Natural killer cell (primary cell): ENCODE measurements at regions not wholly inside any gene's neighbourhood (a gene's known extent, or its start where the extent isn't known, plus 50 kb on each side); places are given as distances from the start of the nearest gene placed in this dataset.

ENCODE experiments used
- ATAC-seq, 3 donors: fragments of 150-1000 bp in 2 of 3; fragments of 200-7000 bp in 1 of 3; cut with Tn5 transposase; 1 replicate in 1 of 3; 2 replicates in 2 of 3; pipeline ENCODE4 v1.10.0; 2021; ENCODE audit warnings: mild to moderate bottlenecking in 2 of 3, moderate library complexity in 2 of 3
- DNase-seq, 2 donors: peaks; one replicate each; pipeline versions ENCODE4 v3.0.0 to v3.0.0-alpha.2; 2013 to 2021; ENCODE audit warnings: mixed read lengths in 1 of 2
- H3K27ac ChIP-seq: one replicate; pipeline ENCODE4 v1.5.1; 2013; ENCODE audit warnings: mild to moderate bottlenecking, low read length
- H3K27me3 ChIP-seq: one replicate; pipeline ENCODE4 v1.6.1; 2013; ENCODE audit warnings: low read length; ENCODE audit not compliant: control insufficient read depth, insufficient read depth
- H3K36me3 ChIP-seq: one replicate; pipeline ENCODE4 v1.6.1; 2013; ENCODE audit warnings: low read length; ENCODE audit not compliant: control insufficient read depth, insufficient read depth
- H3K4me1 ChIP-seq: one replicate; pipeline ENCODE4 v1.6.1; 2013; ENCODE audit warnings: low read length; ENCODE audit not compliant: control insufficient read depth, insufficient read depth
- H3K4me3 ChIP-seq: one replicate; pipeline ENCODE4 v1.5.1; 2013; ENCODE audit warnings: low read length
- H3K9me3 ChIP-seq: one replicate; pipeline ENCODE4 v1.6.1; 2013; ENCODE audit warnings: low read length; ENCODE audit not compliant: control insufficient read depth, insufficient read depth
- H3K27ac Mint-ChIP-seq, 2 donors: one replicate each; pipeline ENCODE4 v1.8.0; 2022; ENCODE audit warnings: mild to moderate bottlenecking in 2 of 2, mixed read lengths in 2 of 2, moderate library complexity in 1 of 2
- H3K27me3 Mint-ChIP-seq, 2 donors: one replicate each; pipeline ENCODE4 v1.8.0; 2022; ENCODE audit warnings: low read depth in 2 of 2, mixed read lengths in 2 of 2
- H3K36me3 Mint-ChIP-seq: one replicate; pipeline ENCODE4 v1.8.0; 2022; ENCODE audit warnings: mixed read lengths
- H3K4me1 Mint-ChIP-seq, 2 donors: one replicate each; pipeline ENCODE4 v1.8.0; 2022; ENCODE audit warnings: mixed read lengths in 2 of 2
- H3K4me3 Mint-ChIP-seq: one replicate; pipeline ENCODE4 v1.8.0; 2022; ENCODE audit warnings: mild to moderate bottlenecking, moderate library complexity, mixed read lengths
- H3K9me3 Mint-ChIP-seq, 2 donors: one replicate each; pipeline ENCODE4 v1.8.0; 2022; ENCODE audit warnings: mixed read lengths in 2 of 2
- CTCF ChIP-seq: fragments of 200-600 bp; IDR thresholded peaks from one replicate; pipeline ENCODE4 v1.8.0; 2022; ENCODE audit warnings: antibody characterized with exemption
- WGBS: methylation state at CpG from one replicate; pipeline ENCODE4 v1.1.7; 2013; ENCODE audit warnings: missing lambda C conversion rate; ENCODE audit not compliant: insufficient coverage; 5-methylcytosine and 5-hydroxymethylcytosine counted together
- intact Hi-C: fragments of 100-400 bp; cut with micrococcal nuclease; formaldehyde crosslinking; loops from one replicate; pipeline ENCODE4 v1.14.2; 2022

GRCh38 chr4:58953575-58953974 is 1843.4 kb upstream of the IGFBP7 start:
- Mint-ChIP-seq H3K27me3 (no peaks in the 10 kb centered on the region), H3K9me3 (peaks cover 15% of the 10 kb centered on the region in 2 donors), H3K4me1 (no peaks in the 10 kb centered on the region), H3K4me3 (no peak overlapping the region), H3K27ac (no peak overlapping the region), H3K36me3 (peaks cover 15% of the 10 kb centered on the region)
- no peaks in the 10 kb centered on the region for H3K27me3 ChIP-seq
- no peaks in the 10 kb centered on the region for H3K4me1 ChIP-seq
- intact Hi-C loops, result no loop called here
- no peak overlapping the region for H3K4me3 ChIP-seq
- H3K36me3 ChIP-seq, result no peaks in the 10 kb centered on the region
- no peak for TF ChIP-seq CTCF
- no peak overlapping the region for H3K27ac ChIP-seq
- ATAC-seq (no peak), DNase-seq (no peak)
- no peaks in the 10 kb centered on the region for H3K9me3 ChIP-seq
- 71% methylated on average over 2 of the region's 2 CpGs for WGBS

GRCh38 chr4:58957711-58958110 is 1847.5 kb upstream of the IGFBP7 start:
- no peak overlapping the region for H3K4me3 Mint-ChIP-seq
- TF ChIP-seq CTCF, result no peak
- Histone ChIP-seq H3K27ac (no peak overlapping the region), H3K4me1 (no peaks in the 10 kb centered on the region), H3K4me3 (no peak overlapping the region), H3K9me3 (no peaks in the 10 kb centered on the region), H3K27me3 (no peaks in the 10 kb centered on the region), H3K36me3 (no peaks in the 10 kb centered on the region)
- intact Hi-C loops, result no loop called here
- 79% methylated on average over 3 of the region's 4 CpGs for WGBS
- H3K9me3 Mint-ChIP-seq, result peaks cover 12 to 13% of the 10 kb centered on the region in 2 donors
- peaks cover 12% of the 10 kb centered on the region for H3K36me3 Mint-ChIP-seq
- DNase-seq (no peak), ATAC-seq (no peak)
- no peak overlapping the region for H3K27ac Mint-ChIP-seq
- no peaks in the 10 kb centered on the region for H3K4me1 Mint-ChIP-seq
- H3K27me3 Mint-ChIP-seq, result no peaks in the 10 kb centered on the region

- no peak for TF ChIP-seq CTCF
- no peaks in the 10 kb centered on the region for H3K27me3 ChIP-seq
- DNase-seq, result no peak
- no peak overlapping the region for H3K4me3 ChIP-seq
- no peaks in the 10 kb centered on the region for H3K4me1 ChIP-seq
- Mint-ChIP-seq H3K27me3 (no peaks in the 10 kb centered on the region), H3K4me3 (no peak overlapping the region), H3K9me3 (peaks cover 7 to 10% of the 10 kb centered on the region in 2 donors), H3K27ac (no peak overlapping the region), H3K4me1 (no peaks in the 10 kb centered on the region), H3K36me3 (peaks cover 6% of the 10 kb centered on the region)
- H3K36me3 ChIP-seq, result no peaks in the 10 kb centered on the region
- H3K9me3 ChIP-seq, result no peaks in the 10 kb centered on the region
- no peak for ATAC-seq
- no peak overlapping the region for H3K27ac ChIP-seq
- intact Hi-C loops, result no loop called here
- 83% methylated on average over 2 of the region's 2 CpGs for WGBS
These were observed 1851.1 kb upstream of the IGFBP7 start for GRCh38 chr4:58961283-58961682.

GRCh38 chr4:58961925-58962324 is 1851.7 kb upstream of the IGFBP7 start:
- Mint-ChIP-seq H3K27ac (no peak overlapping the region), H3K27me3 (no peaks in the 10 kb centered on the region), H3K9me3 (peaks cover 7 to 10% of the 10 kb centered on the region in 2 donors), H3K36me3 (peaks cover 6% of the 10 kb centered on the region), H3K4me3 (no peak overlapping the region), H3K4me1 (no peaks in the 10 kb centered on the region)
- TF ChIP-seq CTCF, result no peak
- Histone ChIP-seq H3K27me3 (no peaks in the 10 kb centered on the region), H3K9me3 (no peaks in the 10 kb centered on the region), H3K4me3 (no peak overlapping the region), H3K27ac (no peak overlapping the region), H3K36me3 (no peaks in the 10 kb centered on the region), H3K4me1 (no peaks in the 10 kb centered on the region)
- 9% methylated on average over 1 of the region's 2 CpGs for WGBS
- intact Hi-C loops, result no loop called here
- ATAC-seq (no peak), DNase-seq (no peak)
